ENCODE measurements at regions not wholly inside any gene's neighbourhood (a gene's known extent, or its start where the extent isn't known, plus 50 kb on each side); places are given as distances from the start of the nearest gene placed in this dataset.

DNA sequence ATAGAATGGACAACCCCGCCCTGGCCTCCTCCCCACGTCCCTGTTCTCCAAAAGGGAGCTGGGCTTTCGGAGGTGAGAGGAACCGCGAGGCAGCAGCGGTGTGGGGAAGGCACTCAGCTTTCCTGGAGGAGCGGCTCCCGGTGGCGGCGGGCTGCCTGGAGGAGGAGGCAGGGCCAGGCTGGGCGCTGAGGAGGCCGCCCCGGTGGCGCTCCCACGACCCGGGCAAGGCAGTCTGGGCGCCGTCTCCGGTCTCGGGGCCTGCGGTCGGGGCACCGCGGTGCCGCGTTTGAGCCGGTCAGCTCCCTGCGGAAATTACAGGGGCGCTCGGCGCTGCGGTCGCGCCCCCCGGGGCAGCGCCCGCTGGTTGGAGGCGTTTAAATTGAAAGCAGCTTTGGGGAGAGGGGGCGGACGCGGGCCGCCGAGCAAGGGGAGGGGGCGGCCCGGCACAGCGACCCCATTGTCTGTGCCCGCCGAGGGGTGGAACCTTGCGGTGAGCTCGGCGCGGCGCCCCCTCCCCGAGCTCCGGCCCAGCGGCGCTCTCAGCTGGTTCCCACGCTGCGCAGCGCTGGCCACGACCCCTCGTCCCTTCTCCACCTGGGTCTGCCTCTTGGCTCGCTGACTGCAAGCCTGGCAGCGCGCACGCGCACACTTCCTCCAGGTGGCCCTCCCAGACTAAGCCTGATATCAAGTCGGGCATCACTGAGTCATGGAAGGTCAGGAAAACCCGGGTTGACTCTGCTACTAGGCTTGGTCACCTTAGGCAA is 58.7 kb upstream of the DLX4 start:
- TF ChIP-seq CTCF (IDR thresholded peaks at IDR 0.05) = no peak
- TF ChIP-seq POLR2A (IDR thresholded peaks at IDR 0.05) = no peak

All from Peyer's patch (tissue), 4 donors.